ENCODE measurements at regions not wholly inside any gene's neighbourhood (a gene's known extent, or its start where the extent isn't known, plus 50 kb on each side); places are given as distances from the start of the nearest gene placed in this dataset.

- DNase-seq (ENCODE audit: low read depth, low spot score) (no peak), ATAC-seq (no peak), FAIRE-seq (no peak)
- Histone ChIP-seq H3K4me3 (no peak overlapping the region), H3K27me3 (replicated peaks in 1 of 2; ENCODE audit: control insufficient read depth in 2 of 2, insufficient read depth in 2 of 2, low read length in 1 of 2) (no peaks in the 10 kb centered on the region), H3K79me2 (ENCODE audit: control insufficient read depth, insufficient read depth, low read length) (no peaks in the 10 kb centered on the region), H3K36me3 (ENCODE audit: control insufficient read depth in 2 of 2, insufficient read depth in 2 of 2, low read length in 1 of 2) (no peaks in the 10 kb centered on the region), H4K20me1 (ENCODE audit: control insufficient read depth, insufficient read depth) (no peaks in the 10 kb centered on the region), H3K9ac (ENCODE audit: control insufficient read depth, insufficient read depth, low read length) (no peak overlapping the region), H3K27ac (ENCODE audit: control insufficient read depth, insufficient read depth) (no peak overlapping the region), H3K4me1 (ENCODE audit: control insufficient read depth, insufficient read depth, low read length) (no peaks in the 10 kb centered on the region), H3K9me3 (replicated peaks; ENCODE audit: control insufficient read depth, insufficient read depth, low read length) (no peaks in the 10 kb centered on the region; the same call in 2 of the 3 replicates), H3K4me2 (ENCODE audit: control insufficient read depth, insufficient read depth) (no peak overlapping the region), H2AFZ (ENCODE audit: control insufficient read depth, low read depth, low read length) (no peak overlapping the region)
- BruUV-seq (replicated peaks), result no TSS peak
- WGBS (ENCODE audit: insufficient coverage, insufficient replicate concordance, low lambda C conversion rate, missing lambda C conversion rate), result 64% methylated on average over 12 of the region's 12 CpGs
- no peak for TF ChIP-seq NRF1 (conservative IDR thresholded peaks at IDR 0.05; ENCODE audit: low read depth, low read length)
- no peak for TF ChIP-seq ZBTB11 (CRISPR knock-in tag; IDR thresholded peaks at IDR 0.05)
- no peak for TF ChIP-seq BMI1 (IDR thresholded peaks at IDR 0.05; ENCODE audit: borderline replicate concordance)
- no peak for TF ChIP-seq MTA3 (IDR thresholded peaks at IDR 0.05; ENCODE audit: borderline replicate concordance, low read length)
- TF ChIP-seq ZNF207 (IDR thresholded peaks at IDR 0.05; ENCODE audit: borderline replicate concordance), result no peak
- TF ChIP-seq HDAC6 (IDR thresholded peaks at IDR 0.05; ENCODE audit: unreplicated experiment), result no peak
- no peak for TF ChIP-seq RUNX3 (IDR thresholded peaks at IDR 0.05; ENCODE audit: low read length)
- intact Hi-C loops (cut with micrococcal nuclease; ENCODE audit: unreplicated experiment), result no loop called here
- RAD21 ChIA-PET (ENCODE audit: unreplicated experiment), result no interaction called here
- SMC1A ChIA-PET (ENCODE audit: uncharacterized antibody, unreplicated experiment), result no interaction called here
- POLR2A ChIA-PET, result no interaction called here
- in situ Hi-C loops (cut with MboI), result no loop called here
- CTCF ChIA-PET, result no interaction called here
Observed at GRCh38 chr2:34545486-34546136, 946.5 kb upstream of the FAM98A start.

All from GM12878 (cell line).